ENCODE measurements at regions not wholly inside any gene's neighbourhood (a gene's known extent, or its start where the extent isn't known, plus 50 kb on each side); places are given as distances from the start of the nearest gene placed in this dataset.

DNA sequence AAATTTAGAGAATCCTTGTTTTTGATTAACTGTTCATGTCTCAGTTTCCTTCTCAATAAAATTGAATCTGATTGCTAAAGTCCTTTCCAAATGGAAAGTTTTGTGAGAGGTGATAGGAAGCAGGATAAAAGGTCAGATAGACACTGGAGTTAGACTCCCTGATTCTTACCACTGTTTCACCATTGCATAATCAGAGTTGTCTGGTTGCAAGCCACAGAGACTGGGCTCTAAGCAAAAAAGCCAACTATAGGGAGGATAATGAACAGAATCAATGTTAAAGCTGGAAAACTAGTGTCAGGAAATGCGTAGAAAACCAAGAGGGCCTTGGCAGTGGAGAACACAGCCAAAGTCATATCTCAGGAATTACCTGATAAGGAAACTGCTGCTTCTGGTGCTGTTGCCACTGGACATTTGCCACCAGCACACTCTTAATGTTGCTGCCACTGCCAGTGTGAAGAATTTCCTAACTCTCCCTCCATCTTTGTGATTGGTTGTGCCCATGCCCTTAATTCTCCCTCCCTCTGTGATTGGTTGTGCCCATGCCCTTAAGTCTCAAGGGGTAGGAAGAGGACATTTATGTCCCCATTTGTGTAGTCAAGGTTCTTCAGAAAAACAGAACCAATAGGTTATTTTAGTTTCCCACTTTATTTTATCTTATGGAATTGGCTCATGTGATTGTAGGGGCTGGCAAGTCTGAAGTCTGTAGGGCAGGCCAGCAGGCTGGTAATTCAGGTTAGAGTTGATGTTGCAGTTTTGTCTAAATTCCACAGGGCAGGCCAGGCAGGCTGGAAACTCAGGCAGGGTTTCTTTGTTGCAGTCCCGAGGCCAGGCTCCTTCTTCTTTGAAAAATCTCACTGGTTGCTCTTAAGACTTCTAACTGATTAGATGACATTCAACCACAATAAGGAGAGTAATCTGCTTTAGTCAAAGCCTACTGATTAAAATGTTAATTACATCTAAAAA is 639.0 kb downstream of the REEP3 start:
- TF ChIP-seq, protein P1, sequence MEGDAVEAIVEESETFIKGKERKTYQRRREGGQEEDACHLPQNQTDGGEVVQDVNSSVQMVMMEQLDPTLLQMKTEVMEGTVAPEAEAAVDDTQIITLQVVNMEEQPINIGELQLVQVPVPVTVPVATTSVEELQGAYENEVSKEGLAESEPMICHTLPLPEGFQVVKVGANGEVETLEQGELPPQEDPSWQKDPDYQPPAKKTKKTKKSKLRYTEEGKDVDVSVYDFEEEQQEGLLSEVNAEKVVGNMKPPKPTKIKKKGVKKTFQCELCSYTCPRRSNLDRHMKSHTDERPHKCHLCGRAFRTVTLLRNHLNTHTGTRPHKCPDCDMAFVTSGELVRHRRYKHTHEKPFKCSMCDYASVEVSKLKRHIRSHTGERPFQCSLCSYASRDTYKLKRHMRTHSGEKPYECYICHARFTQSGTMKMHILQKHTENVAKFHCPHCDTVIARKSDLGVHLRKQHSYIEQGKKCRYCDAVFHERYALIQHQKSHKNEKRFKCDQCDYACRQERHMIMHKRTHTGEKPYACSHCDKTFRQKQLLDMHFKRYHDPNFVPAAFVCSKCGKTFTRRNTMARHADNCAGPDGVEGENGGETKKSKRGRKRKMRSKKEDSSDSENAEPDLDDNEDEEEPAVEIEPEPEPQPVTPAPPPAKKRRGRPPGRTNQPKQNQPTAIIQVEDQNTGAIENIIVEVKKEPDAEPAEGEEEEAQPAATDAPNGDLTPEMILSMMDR (IDR thresholded peaks at IDR 0.05; ENCODE audit: poor library complexity), result no peak
- no peak for TF ChIP-seq EZH2phosphoT487 (IDR thresholded peaks at IDR 0.05; ENCODE audit: low read depth, severe bottlenecking, unreplicated experiment)

Measured in hepatocyte (in vitro differentiated cells).